IMR-90 (cell line): ENCODE measurements at regions not wholly inside any gene's neighbourhood (a gene's known extent, or its start where the extent isn't known, plus 50 kb on each side); places are given as distances from the start of the nearest gene placed in this dataset.

ENCODE experiments used
- ATAC-seq: fragments of 200-7000 bp; cut with Tn5 transposase; 2 replicates; pipeline ENCODE4 v1.9.1; 2020; ENCODE audit warnings: low read depth, mild to moderate bottlenecking, moderate library complexity
- BruUV-seq: library from RNA; stranded (reverse); fragments of 400-500 nt; replicated peaks from 2 replicates; lab custom pipeline; 2021; lab: Mats Ljungman, UMichigan
- CTCF ChIA-PET: fragments of 300-600 bp; formaldehyde crosslinking; extraction: SDS; loops from one replicate; lab custom pipeline; 2021; ENCODE audit warnings: antibody characterized with exemption; lab: Yijun Ruan, JAX
- POLR2A ChIA-PET: fragments of 300-600 bp; sonication (Branson Sonifier 250); formaldehyde crosslinking; loops from one replicate; lab custom pipeline; 2022; ENCODE audit warnings: antibody characterized with exemption; ENCODE audit not compliant: unreplicated experiment; lab: Charles Lee
- DNase-seq: peaks from one replicate; pipeline ENCODE4 v3.0.0; 2013
- H2AFZ ChIP-seq: replicated peaks from 2 replicates; pipeline ENCODE3; 2013; ENCODE audit warnings: low read length, mild to moderate bottlenecking; ENCODE audit not compliant: poor library complexity
- H2AK5ac ChIP-seq: 2 replicates; pipeline ENCODE4 v1.6.1; 2013; ENCODE audit warnings: low read depth, low read length, inconsistent platforms
- H2AK9ac ChIP-seq: replicated peaks from 2 replicates; pipeline ENCODE3; 2013; ENCODE audit warnings: mild to moderate bottlenecking, low read depth, low read length, moderate library complexity; ENCODE audit not compliant: poor library complexity
- H2BK120ac ChIP-seq: 2 replicates; pipeline ENCODE4 v1.6.1; 2013; ENCODE audit warnings: low read depth, low read length, inconsistent platforms
- H2BK15ac ChIP-seq: 3 replicates; pipeline ENCODE4 v1.6.1; 2013; ENCODE audit warnings: low read depth, low read length, inconsistent platforms
- H2BK20ac ChIP-seq: 2 replicates; pipeline ENCODE4 v1.6.1; 2013; ENCODE audit warnings: low read depth, mild to moderate bottlenecking, inconsistent platforms, low read length, moderate library complexity
- H2BK5ac ChIP-seq: 2 replicates; pipeline ENCODE4 v1.6.1; 2013; ENCODE audit warnings: mild to moderate bottlenecking, low read depth, low read length, inconsistent platforms; ENCODE audit not compliant: poor library complexity, severe bottlenecking
- H3K14ac ChIP-seq: replicated peaks from 2 replicates; pipeline ENCODE4 v1.6.1; 2013; ENCODE audit warnings: low read depth, low read length, inconsistent platforms
- H3K18ac ChIP-seq: 2 replicates; pipeline ENCODE4 v1.6.1; 2013; ENCODE audit warnings: low read depth, low read length, control low read depth
- H3K23ac ChIP-seq: 2 replicates; pipeline ENCODE4 v1.6.1; 2013; ENCODE audit warnings: low read depth, low read length, inconsistent platforms
- H3K27ac ChIP-seq: 2 replicates; pipeline ENCODE4 v1.5.1; 2013; ENCODE audit warnings: mild to moderate bottlenecking, control low read depth, low read length; ENCODE audit not compliant: insufficient read depth
- H3K27me3 ChIP-seq: 2 replicates; pipeline ENCODE4 v1.6.1; 2013; ENCODE audit warnings: low read length; ENCODE audit not compliant: control insufficient read depth, insufficient read depth
- H3K36me3 ChIP-seq: 2 replicates; pipeline ENCODE4 v1.6.1; 2013; ENCODE audit warnings: low read length, mixed read lengths; ENCODE audit not compliant: control insufficient read depth, insufficient read depth
- H3K4ac ChIP-seq: 2 replicates; pipeline ENCODE4 v1.6.1; 2013; ENCODE audit warnings: low read depth, low read length, inconsistent platforms
- H3K4me1 ChIP-seq: 2 replicates; pipeline ENCODE4 v1.6.1; 2013; ENCODE audit warnings: low read length, mixed read lengths; ENCODE audit not compliant: control insufficient read depth, insufficient read depth
- H3K4me2 ChIP-seq: 2 replicates; pipeline ENCODE4 v1.6.1; 2013; ENCODE audit warnings: low read depth, mild to moderate bottlenecking, control low read depth, low read length, moderate library complexity
- H3K4me3 ChIP-seq: 2 replicates; pipeline ENCODE4 v1.5.1; 2013; ENCODE audit warnings: low read depth, mild to moderate bottlenecking, control low read depth, low read length, moderate library complexity; ENCODE audit not compliant: insufficient read depth
- H3K56ac ChIP-seq: 2 replicates; pipeline ENCODE4 v1.6.1; 2013; ENCODE audit warnings: low read length, inconsistent platforms; ENCODE audit not compliant: insufficient read depth; ENCODE audit errors: extremely low read depth
- H3K79me1 ChIP-seq, 2 experiments: 2 replicates each; pipeline ENCODE4 v1.6.1; 2013; ENCODE audit warnings: low read length in 2 of 2, inconsistent platforms in 1 of 2, low read depth in 1 of 2
- H3K9ac ChIP-seq: 2 replicates; pipeline ENCODE4 v1.6.1; 2013; ENCODE audit warnings: low read depth, low read length, control low read depth
- H3K9me1 ChIP-seq: 2 replicates; pipeline ENCODE4 v1.6.1; 2013; ENCODE audit warnings: low read length, inconsistent platforms; ENCODE audit not compliant: insufficient read depth
- H3K9me3 ChIP-seq: 2 replicates; pipeline ENCODE4 v1.6.1; 2013; ENCODE audit warnings: low read length; ENCODE audit not compliant: control insufficient read depth, insufficient read depth
- H4K20me1 ChIP-seq: 2 replicates; pipeline ENCODE4 v1.6.1; 2013; ENCODE audit warnings: low read length, inconsistent platforms; ENCODE audit not compliant: insufficient read depth
- H4K5ac ChIP-seq: 2 replicates; pipeline ENCODE4 v1.6.1; 2013; ENCODE audit warnings: mild to moderate bottlenecking, low read depth, low read length, control low read depth
- H4K8ac ChIP-seq, 2 experiments: 2 replicates each; pipeline ENCODE4 v1.6.1; 2013; ENCODE audit warnings: low read depth in 2 of 2, low read length in 2 of 2, control low read depth in 1 of 2, inconsistent platforms in 1 of 2
- H4K91ac ChIP-seq: 2 replicates; pipeline ENCODE4 v1.6.1; 2013; ENCODE audit warnings: low read depth, low read length, inconsistent platforms; ENCODE audit not compliant: insufficient read depth
- BHLHE40 ChIP-seq: fragments of 150-350 bp; IDR thresholded peaks from 2 replicates; pipeline ENCODE4 v1.6.1; 2016; ENCODE audit warnings: mild to moderate bottlenecking, low read depth, low read length
- CEBPB ChIP-seq: IDR thresholded peaks from 2 replicates; pipeline ENCODE4 v1.6.1; 2012; ENCODE audit warnings: low read depth, low read length, improper control_type of control experiment
- CHD1 ChIP-seq: IDR thresholded peaks from 2 replicates; pipeline ENCODE4 v1.6.1; 2012; ENCODE audit warnings: low read depth, low read length, improper control_type of control experiment
- CTCF ChIP-seq: conservative IDR thresholded peaks from 2 replicates; pipeline ENCODE4 v1.5.1; 2012; ENCODE audit warnings: mild to moderate bottlenecking, low read depth, low read length, improper control_type of control experiment
- ELK1 ChIP-seq: fragments of 150-350 bp; IDR thresholded peaks from 2 replicates; pipeline ENCODE4 v1.6.1; 2016; ENCODE audit warnings: low read depth, mild to moderate bottlenecking, low read length, moderate library complexity, borderline replicate concordance
- FOS ChIP-seq: fragments of 150-350 bp; IDR thresholded peaks from 2 replicates; pipeline ENCODE4 v1.6.1; 2016; ENCODE audit warnings: low read depth, low read length
- MAFK ChIP-seq: IDR thresholded peaks from 2 replicates; pipeline ENCODE4 v1.6.1; 2012; ENCODE audit warnings: low read depth, low read length, improper control_type of control experiment
- MAZ ChIP-seq: IDR thresholded peaks from 2 replicates; pipeline ENCODE4 v1.6.1; 2012; ENCODE audit warnings: low read depth, mild to moderate bottlenecking, low read length, improper control_type of control experiment, moderate library complexity, borderline replicate concordance
- MXI1 ChIP-seq: IDR thresholded peaks from 2 replicates; pipeline ENCODE4 v1.6.1; 2012; ENCODE audit warnings: low read depth, mild to moderate bottlenecking, low read length, moderate library complexity, borderline replicate concordance
- NFE2L2 ChIP-seq: fragments of 150-350 bp; IDR thresholded peaks from 2 replicates; pipeline ENCODE4 v1.6.1; 2016; ENCODE audit warnings: low read depth, mild to moderate bottlenecking, low read length
- POLR2A ChIP-seq: IDR thresholded peaks from 2 replicates; pipeline ENCODE4 v1.6.1; 2012; ENCODE audit warnings: mild to moderate bottlenecking, low read depth, low read length
- RAD21 ChIP-seq: IDR thresholded peaks from 2 replicates; pipeline ENCODE4 v1.6.1; 2012; ENCODE audit warnings: low read length, improper control_type of control experiment
- RCOR1 ChIP-seq: IDR thresholded peaks from 2 replicates; pipeline ENCODE4 v1.6.1; 2012; ENCODE audit warnings: mild to moderate bottlenecking, low read length, improper control_type of control experiment; ENCODE audit not compliant: insufficient replicate concordance
- RFX5 ChIP-seq: IDR thresholded peaks from 2 replicates; pipeline ENCODE4 v1.8.0; 2012; ENCODE audit warnings: low read depth, mild to moderate bottlenecking, low read length, moderate library complexity
- SMC3 ChIP-seq: fragments of 150-350 bp; IDR thresholded peaks from 2 replicates; pipeline ENCODE4 v1.6.1; 2016; ENCODE audit warnings: low read depth, mild to moderate bottlenecking, antibody characterized with exemption, low read length, moderate library complexity
- USF2 ChIP-seq: fragments of 150-350 bp; IDR thresholded peaks from 2 replicates; pipeline ENCODE4 v1.6.1; 2017; ENCODE audit warnings: mild to moderate bottlenecking, antibody characterized with exemption, low read length, low read depth
- WGBS, 2 experiments: methylation state at CpG; one replicate each; pipeline versions ENCODE4 v1.1.5 to v1.1.7; 2013; ENCODE audit warnings: missing lambda C conversion rate in 2 of 2; ENCODE audit not compliant: insufficient read length in 1 of 2; ENCODE audit errors: extremely low coverage in 2 of 2; 5-methylcytosine and 5-hydroxymethylcytosine counted together
- dilution Hi-C: fragments of 300-500 bp; cut with HindIII; formaldehyde crosslinking; loops from one replicate; pipeline ENCODE4 v1.14.3; 2018; ENCODE audit warnings: low sequenced_read_pairs; ENCODE audit not compliant: unreplicated experiment
- in situ Hi-C: fragments of 300-500 bp; cut with MboI; formaldehyde crosslinking; loops from 3 replicates; pipeline ENCODE4 v1.14.3; 2019; ENCODE audit warnings: low sequenced_read_pairs, inconsistent platforms, mixed read lengths
- intact Hi-C: fragments of 100-400 bp; cut with micrococcal nuclease; formaldehyde crosslinking; loops from 2 replicates; pipeline ENCODE4 v1.10.0; 2022

- Histone ChIP-seq H3K27ac (no peak overlapping the region), H4K8ac (no peak overlapping the region), H2BK5ac (no peak overlapping the region), H2BK120ac (no peak overlapping the region), H2AFZ (no peak overlapping the region), H4K20me1 (no peaks in the 10 kb centered on the region), H3K14ac (no peak overlapping the region), H2BK20ac (no peak overlapping the region), H3K9me1 (no peaks in the 10 kb centered on the region), H3K4me2 (no peak overlapping the region), H3K23ac (no peak overlapping the region), H3K27me3 (no peaks in the 10 kb centered on the region), H2AK9ac (no peak overlapping the region), H3K36me3 (no peaks in the 10 kb centered on the region), H2BK15ac (no peak overlapping the region), H3K9me3 (no peaks in the 10 kb centered on the region), H3K4ac (no peak overlapping the region), H3K18ac (no peak overlapping the region), H3K4me1 (no peaks in the 10 kb centered on the region), H3K56ac (no peak overlapping the region), H3K4me3 (no peak overlapping the region), H4K91ac (no peak overlapping the region), H2AK5ac (no peak overlapping the region), H3K79me1 (no peaks in the 10 kb centered on the region), H4K5ac (no peak overlapping the region), H3K9ac (no peak overlapping the region)
- no CpG with 5 or more reads among the region's 3 CpGs for WGBS, 2 experiments
- ChIA-PET CTCF (no interaction called here), POLR2A (no interaction called here)
- no TSS peak for BruUV-seq
- ATAC-seq (no peak), DNase-seq (no peak)
- TF ChIP-seq CTCF (no peak), ELK1 (no peak), POLR2A (no peak), RCOR1 (no peak), MXI1 (no peak), BHLHE40 (no peak), MAZ (no peak), CHD1 (no peak), USF2 (no peak), MAFK (no peak), FOS (no peak), NFE2L2 (no peak), CEBPB (no peak), RFX5 (no peak), SMC3 (no peak), RAD21 (no peak)
- dilution Hi-C loops (no loop called here), intact Hi-C loops (no loop called here), in situ Hi-C loops (no loop called here)
These were observed 155.8 kb upstream of the UGT8 start for GRCh38 chr4:114442856-114443255.
